Parathyroid adenoma (tissue), 2 donors: ENCODE measurements at regions not wholly inside any gene's neighbourhood (a gene's known extent, or its start where the extent isn't known, plus 50 kb on each side); places are given as distances from the start of the nearest gene placed in this dataset.
"Not testable (repeated sequence)": the region's sequence is repeated elsewhere in the genome, so short reads cannot be mapped to it uniquely, and the experiment has no call there.

Experiments
- H2AFZ ChIP-seq: fragments of 300-600 bp; sonication (generic); one replicate; pipeline ENCODE4 v1.7.0; 2017; ENCODE audit warnings: antibody characterized with exemption, mild to moderate bottlenecking
- H3K27ac ChIP-seq: fragments of 300-600 bp; sonication (generic); one replicate; pipeline ENCODE4 v1.7.0; 2017
- H3K27me3 ChIP-seq: fragments of 300-600 bp; sonication (generic); one replicate; pipeline ENCODE4 v1.7.0; 2017; ENCODE audit warnings: low read length; ENCODE audit not compliant: control insufficient read depth, insufficient read depth
- H3K36me3 ChIP-seq: fragments of 300-600 bp; sonication (generic); one replicate; pipeline ENCODE4 v1.7.0; 2017; ENCODE audit warnings: low read length; ENCODE audit not compliant: control insufficient read depth, insufficient read depth
- H3K4me1 ChIP-seq: fragments of 300-600 bp; sonication (generic); one replicate; pipeline ENCODE4 v1.7.0; 2017; ENCODE audit warnings: control low read depth
- H3K4me2 ChIP-seq: fragments of 300-600 bp; sonication (generic); one replicate; pipeline ENCODE4 v1.7.0; 2017; ENCODE audit warnings: low read length
- H3K4me3 ChIP-seq: fragments of 300-600 bp; sonication (generic); one replicate; pipeline ENCODE4 v1.7.0; 2017; ENCODE audit warnings: low read depth, low read length
- H3K79me2 ChIP-seq: fragments of 300-600 bp; sonication (generic); one replicate; pipeline ENCODE4 v1.7.0; 2017; ENCODE audit warnings: control low read depth
- H3K9ac ChIP-seq: fragments of 300-600 bp; sonication (generic); one replicate; pipeline ENCODE4 v1.7.0; 2017; ENCODE audit warnings: mild to moderate bottlenecking
- H3K9me3 ChIP-seq: fragments of 300-600 bp; sonication (generic); one replicate; pipeline ENCODE4 v1.7.0; 2017; ENCODE audit warnings: low read length; ENCODE audit not compliant: control insufficient read depth
- TF ChIP-seq, protein P1 (sequence below): fragments of 300-600 bp; sonication (generic); IDR thresholded peaks from one replicate; pipeline ENCODE4 v1.7.0; 2017; ENCODE audit warnings: antibody characterized with exemption, mild to moderate bottlenecking
- donor health status: primary hyperparathyroidism.

DNA sequence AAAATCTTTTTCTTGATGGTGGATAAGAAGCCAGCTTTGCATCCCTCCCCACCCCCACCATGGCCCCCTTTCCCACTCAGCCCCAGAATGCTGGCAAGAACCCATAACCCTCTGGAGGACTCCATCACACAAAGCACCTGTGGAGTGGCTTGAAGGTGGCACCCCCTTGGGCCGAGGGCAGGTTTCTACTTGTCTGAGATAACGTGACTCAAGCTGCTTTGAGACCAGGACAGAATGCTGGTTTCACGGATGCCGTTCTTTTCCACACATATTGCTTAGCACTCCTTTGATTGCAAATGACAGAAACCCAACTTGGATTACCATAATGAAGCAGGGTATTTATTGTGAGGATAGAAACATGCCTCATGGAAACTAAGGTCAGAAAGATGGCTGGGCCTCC lies 82.2 kb downstream of the LACC1 start:
- Histone ChIP-seq H3K27ac (no peak overlapping the region), H3K9ac (no peak overlapping the region), H3K9me3 (no peaks in the 10 kb centered on the region), H3K79me2 (no peaks in the 10 kb centered on the region), H3K4me2 (no peak overlapping the region), H3K27me3 (no peaks in the 10 kb centered on the region), H3K4me3 (no peak overlapping the region), H3K36me3 (no peaks in the 10 kb centered on the region), H3K4me1 (no peaks in the 10 kb centered on the region), H2AFZ (no peak overlapping the region)
- TF ChIP-seq, protein P1, sequence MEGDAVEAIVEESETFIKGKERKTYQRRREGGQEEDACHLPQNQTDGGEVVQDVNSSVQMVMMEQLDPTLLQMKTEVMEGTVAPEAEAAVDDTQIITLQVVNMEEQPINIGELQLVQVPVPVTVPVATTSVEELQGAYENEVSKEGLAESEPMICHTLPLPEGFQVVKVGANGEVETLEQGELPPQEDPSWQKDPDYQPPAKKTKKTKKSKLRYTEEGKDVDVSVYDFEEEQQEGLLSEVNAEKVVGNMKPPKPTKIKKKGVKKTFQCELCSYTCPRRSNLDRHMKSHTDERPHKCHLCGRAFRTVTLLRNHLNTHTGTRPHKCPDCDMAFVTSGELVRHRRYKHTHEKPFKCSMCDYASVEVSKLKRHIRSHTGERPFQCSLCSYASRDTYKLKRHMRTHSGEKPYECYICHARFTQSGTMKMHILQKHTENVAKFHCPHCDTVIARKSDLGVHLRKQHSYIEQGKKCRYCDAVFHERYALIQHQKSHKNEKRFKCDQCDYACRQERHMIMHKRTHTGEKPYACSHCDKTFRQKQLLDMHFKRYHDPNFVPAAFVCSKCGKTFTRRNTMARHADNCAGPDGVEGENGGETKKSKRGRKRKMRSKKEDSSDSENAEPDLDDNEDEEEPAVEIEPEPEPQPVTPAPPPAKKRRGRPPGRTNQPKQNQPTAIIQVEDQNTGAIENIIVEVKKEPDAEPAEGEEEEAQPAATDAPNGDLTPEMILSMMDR, result no peak

DNA sequence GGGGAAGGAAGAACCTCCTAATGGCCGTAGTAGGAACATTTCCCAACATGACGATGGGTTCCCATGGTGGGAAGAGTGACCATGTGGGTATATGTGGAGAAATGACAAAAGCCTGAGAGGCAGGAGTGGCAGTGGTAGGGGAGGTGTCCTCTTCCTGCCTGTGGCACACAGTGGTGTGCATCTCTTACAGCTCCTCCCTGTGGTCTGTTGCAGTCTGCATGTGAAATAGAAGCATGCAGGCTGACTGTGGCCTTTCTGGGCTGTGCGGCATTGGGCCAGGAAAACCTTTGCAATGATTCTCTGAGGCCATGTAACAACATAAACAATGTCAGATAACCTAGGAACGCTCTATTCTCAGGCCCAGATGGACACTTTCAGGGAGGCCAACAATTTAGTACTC lies 84.0 kb downstream of the LACC1 start:
- Histone ChIP-seq H3K9me3 (no peaks in the 10 kb centered on the region), H3K4me1 (no peaks in the 10 kb centered on the region), H3K27ac (no peak overlapping the region), H3K27me3 (no peaks in the 10 kb centered on the region), H3K36me3 (no peaks in the 10 kb centered on the region), H2AFZ (no peak overlapping the region), H3K9ac (no peak overlapping the region), H3K79me2 (no peaks in the 10 kb centered on the region), H3K4me2 (no peak overlapping the region), H3K4me3 (no peak overlapping the region)
- TF ChIP-seq, protein P1, result no peak

DNA sequence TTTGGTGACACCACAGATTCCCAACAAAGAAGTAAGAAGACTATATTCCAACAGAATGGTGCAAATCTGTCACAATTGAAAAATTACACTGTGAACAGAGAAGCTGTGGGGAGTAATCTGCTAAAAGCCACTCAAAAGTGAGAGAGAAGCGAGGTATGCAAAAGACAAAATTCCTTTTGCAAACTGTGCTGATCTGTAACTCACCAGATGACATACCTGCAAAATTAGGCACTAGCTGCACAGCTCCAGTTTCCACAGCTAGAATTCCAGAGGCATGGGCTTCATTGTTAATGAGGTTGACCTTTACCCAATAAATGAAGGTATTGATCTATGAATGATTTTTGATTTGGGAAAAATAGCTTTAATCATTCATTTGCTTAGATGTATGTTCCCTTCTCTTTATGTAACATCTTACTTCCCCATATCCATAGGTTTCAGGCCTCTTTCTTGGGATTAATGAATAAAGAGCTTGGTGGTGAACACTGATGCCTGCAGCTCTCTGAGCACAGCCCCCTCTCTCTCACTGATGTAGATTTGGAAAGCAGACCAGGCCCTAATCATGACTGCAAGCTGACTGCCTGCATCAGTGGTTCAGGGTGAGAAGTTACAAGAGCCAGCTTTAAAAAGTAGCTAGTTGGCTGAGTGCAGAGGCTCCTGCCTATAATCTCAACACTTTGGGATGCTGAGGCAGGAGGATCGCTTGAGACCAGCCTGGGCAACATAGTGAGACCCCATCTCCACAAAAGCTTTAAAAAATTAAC lies 85.2 kb downstream of the LACC1 start:
- no peaks in the 10 kb centered on the region for H3K9me3 ChIP-seq
- H3K79me2 ChIP-seq, result no peaks in the 10 kb centered on the region
- no peak overlapping the region for H3K4me2 ChIP-seq
- H3K27me3 ChIP-seq, result no peaks in the 10 kb centered on the region
- no peaks in the 10 kb centered on the region for H3K36me3 ChIP-seq
- no peak overlapping the region for H3K27ac ChIP-seq
- no peak overlapping the region for H3K9ac ChIP-seq
- TF ChIP-seq, protein P1, result no peak
- no peaks in the 10 kb centered on the region for H3K4me1 ChIP-seq
- H3K4me3 ChIP-seq, result no peak overlapping the region
- H2AFZ ChIP-seq, result no peak overlapping the region

DNA sequence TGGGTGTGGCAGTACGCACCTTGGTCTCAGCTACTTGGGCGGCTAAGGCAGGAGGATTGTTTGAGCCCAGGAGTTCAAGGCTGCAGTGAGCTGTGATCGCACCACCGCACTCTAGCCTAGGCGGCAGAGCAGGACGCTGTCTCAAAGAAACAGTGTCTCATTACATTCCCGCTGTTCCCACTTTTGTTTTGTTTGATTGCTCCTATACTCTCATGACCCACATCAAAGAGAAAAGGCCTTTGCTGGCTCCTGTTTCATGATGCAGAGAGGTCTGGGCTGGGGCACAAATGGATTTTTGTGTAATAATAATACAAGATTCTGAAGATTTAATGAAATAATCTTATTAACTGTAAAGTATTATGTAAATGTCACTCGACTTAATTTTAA lies 85.7 kb downstream of the LACC1 start:
- Histone ChIP-seq H3K9me3 (no peaks in the 10 kb centered on the region), H3K27ac (no peak overlapping the region)

DNA sequence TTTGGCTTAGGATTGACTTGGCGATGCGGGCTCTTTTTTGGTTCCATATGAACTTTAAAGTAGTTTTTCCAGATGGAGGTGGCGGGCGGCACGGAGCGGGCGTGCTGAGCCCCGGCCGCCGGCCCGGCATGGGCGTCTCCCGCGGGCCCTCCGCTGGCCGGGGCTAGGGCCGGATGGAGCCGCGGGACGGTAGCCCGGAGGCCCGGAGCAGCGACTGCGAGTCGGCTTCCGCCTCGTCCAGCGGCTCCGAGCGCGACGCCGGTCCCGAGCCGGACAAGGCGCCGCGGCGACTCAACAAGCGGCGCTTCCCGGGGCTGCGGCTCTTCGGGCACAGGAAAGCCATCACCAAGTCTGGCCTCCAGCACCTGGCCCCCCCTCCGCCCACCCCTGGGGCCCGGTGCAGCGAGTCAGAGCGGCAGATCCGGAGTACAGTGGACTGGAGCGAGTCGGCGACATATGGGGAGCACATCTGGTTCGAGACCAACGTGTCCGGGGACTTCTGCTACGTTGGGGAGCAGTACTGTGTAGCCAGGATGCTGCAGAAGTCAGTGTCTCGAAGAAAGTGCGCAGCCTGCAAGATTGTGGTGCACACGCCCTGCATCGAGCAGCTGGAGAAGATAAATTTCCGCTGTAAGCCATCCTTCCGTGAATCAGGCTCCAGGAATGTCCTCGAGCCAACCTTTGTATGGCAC lies 88.7 kb downstream of the LACC1 start:
- H3K27ac ChIP-seq, H2AFZ ChIP-seq, H3K9me3 ChIP-seq, H3K36me3 ChIP-seq, H3K79me2 ChIP-seq, H3K4me1 ChIP-seq, H3K4me2 ChIP-seq, H3K4me3 ChIP-seq, H3K9ac ChIP-seq, H3K27me3 ChIP-seq: not testable (repeated sequence)

More for the DNA sequence above, 85.7 kb downstream of the LACC1 start:
- Histone ChIP-seq H3K9ac (no peak overlapping the region), H3K4me1 (no peaks in the 10 kb centered on the region), H3K4me3 (no peak overlapping the region), H2AFZ (no peak overlapping the region), H3K79me2 (no peaks in the 10 kb centered on the region), H3K4me2 (no peak overlapping the region), H3K27me3 (no peaks in the 10 kb centered on the region), H3K36me3 (no peaks in the 10 kb centered on the region)
- TF ChIP-seq, protein P1, result no peak

DNA sequence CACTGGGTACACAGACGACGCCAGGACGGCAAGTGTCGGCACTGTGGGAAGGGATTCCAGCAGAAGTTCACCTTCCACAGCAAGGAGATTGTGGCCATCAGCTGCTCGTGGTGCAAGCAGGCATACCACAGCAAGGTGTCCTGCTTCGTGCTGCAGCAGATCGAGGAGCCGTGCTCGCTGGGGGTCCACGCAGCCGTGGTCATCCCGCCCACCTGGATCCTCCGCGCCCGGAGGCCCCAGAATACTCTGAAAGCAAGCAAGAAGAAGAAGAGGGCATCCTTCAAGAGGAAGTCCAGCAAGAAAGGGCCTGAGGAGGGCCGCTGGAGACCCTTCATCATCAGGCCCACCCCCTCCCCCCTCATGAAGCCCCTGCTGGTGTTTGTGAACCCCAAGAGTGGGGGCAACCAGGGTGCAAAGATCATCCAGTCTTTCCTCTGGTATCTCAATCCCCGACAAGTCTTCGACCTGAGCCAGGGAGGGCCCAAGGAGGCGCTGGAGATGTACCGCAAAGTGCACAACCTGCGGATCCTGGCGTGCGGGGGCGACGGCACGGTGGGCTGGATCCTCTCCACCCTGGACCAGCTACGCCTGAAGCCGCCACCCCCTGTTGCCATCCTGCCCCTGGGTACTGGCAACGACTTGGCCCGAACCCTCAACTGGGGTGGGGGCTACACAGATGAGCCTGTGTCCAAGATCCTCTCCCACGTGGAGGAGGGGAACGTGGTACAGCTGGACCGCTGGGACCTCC lies 89.4 kb downstream of the LACC1 start:
- H3K4me3 ChIP-seq, H3K27ac ChIP-seq, H3K36me3 ChIP-seq, H2AFZ ChIP-seq, H3K27me3 ChIP-seq, H3K9me3 ChIP-seq, H3K4me2 ChIP-seq, H3K9ac ChIP-seq, H3K79me2 ChIP-seq, H3K4me1 ChIP-seq: not testable (repeated sequence)

DNA sequence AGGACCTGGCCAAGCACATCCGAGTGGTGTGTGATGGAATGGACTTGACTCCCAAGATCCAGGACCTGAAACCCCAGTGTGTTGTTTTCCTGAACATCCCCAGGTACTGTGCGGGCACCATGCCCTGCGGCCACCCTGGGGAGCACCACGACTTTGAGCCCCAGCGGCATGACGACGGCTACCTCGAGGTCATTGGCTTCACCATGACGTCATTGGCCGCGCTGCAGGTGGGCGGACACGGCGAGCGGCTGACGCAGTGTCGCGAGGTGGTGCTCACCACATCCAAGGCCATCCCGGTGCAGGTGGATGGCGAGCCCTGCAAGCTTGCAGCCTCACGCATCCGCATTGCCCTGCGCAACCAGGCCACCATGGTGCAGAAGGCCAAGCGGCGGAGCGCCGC lies 90.2 kb downstream of the LACC1 start:
- not testable (repeated sequence) for H3K9ac ChIP-seq

More for the DNA sequence above, 90.2 kb downstream of the LACC1 start:
- H3K4me1 ChIP-seq, H2AFZ ChIP-seq, H3K4me2 ChIP-seq, H3K27me3 ChIP-seq, H3K4me3 ChIP-seq, H3K27ac ChIP-seq, H3K36me3 ChIP-seq, H3K79me2 ChIP-seq, H3K9me3 ChIP-seq: not testable (repeated sequence)
